ENCODE measurements at regions not wholly inside any gene's neighbourhood (a gene's known extent, or its start where the extent isn't known, plus 50 kb on each side); places are given as distances from the start of the nearest gene placed in this dataset.
"Not testable (repeated sequence)": the region's sequence is repeated elsewhere in the genome, so short reads cannot be mapped to it uniquely, and the experiment has no call there.

- no peaks in the 10 kb centered on the region for H3K27me3 ChIP-seq (ENCODE audit: insufficient read depth)
- no peak overlapping the region for H2AFZ ChIP-seq
- no peak overlapping the region for H3K4me2 ChIP-seq
- Mint-ChIP-seq H3K36me3 (ENCODE audit: low read depth) (peaks cover 67% of the 10 kb centered on the region), H3K9me3 (peaks cover 94% of the 10 kb centered on the region), H3K27ac (no peak overlapping the region), H3K27me3 (ENCODE audit: insufficient read depth, low read depth, poor library complexity) (peaks cover 27% of the 10 kb centered on the region), H3K4me1 (no peaks in the 10 kb centered on the region), H3K4me3 (no peak overlapping the region)
- H3K27ac ChIP-seq (ENCODE audit: low read depth), result no peak overlapping the region
- no peaks in the 10 kb centered on the region for H3K9me2 ChIP-seq (ENCODE audit: insufficient read depth)
- no peaks in the 10 kb centered on the region for H4K20me1 ChIP-seq (replicated peaks; ENCODE audit: insufficient read depth)
- H3F3A ChIP-seq (replicated peaks; ENCODE audit: low read depth), result no peaks in the 10 kb centered on the region
- H3K36me3 ChIP-seq (ENCODE audit: insufficient read depth), result no peaks in the 10 kb centered on the region
- no peaks in the 10 kb centered on the region for H3K4me1 ChIP-seq (ENCODE audit: insufficient read depth)
- ATAC-seq (no peak), DNase-seq (ENCODE audit: low spot score) (no peak)
- H3K4me3 ChIP-seq, result no peak overlapping the region
- no peaks in the 10 kb centered on the region for H3K79me2 ChIP-seq (replicated peaks; ENCODE audit: insufficient read depth)
- TF ChIP-seq NANOG (IDR thresholded peaks at IDR 0.05; ENCODE audit: borderline replicate concordance) (no peak), EZH2 (IDR thresholded peaks at IDR 0.05; ENCODE audit: low read depth, unreplicated experiment) (no peak)
- TF ChIP-seq, protein P1, sequence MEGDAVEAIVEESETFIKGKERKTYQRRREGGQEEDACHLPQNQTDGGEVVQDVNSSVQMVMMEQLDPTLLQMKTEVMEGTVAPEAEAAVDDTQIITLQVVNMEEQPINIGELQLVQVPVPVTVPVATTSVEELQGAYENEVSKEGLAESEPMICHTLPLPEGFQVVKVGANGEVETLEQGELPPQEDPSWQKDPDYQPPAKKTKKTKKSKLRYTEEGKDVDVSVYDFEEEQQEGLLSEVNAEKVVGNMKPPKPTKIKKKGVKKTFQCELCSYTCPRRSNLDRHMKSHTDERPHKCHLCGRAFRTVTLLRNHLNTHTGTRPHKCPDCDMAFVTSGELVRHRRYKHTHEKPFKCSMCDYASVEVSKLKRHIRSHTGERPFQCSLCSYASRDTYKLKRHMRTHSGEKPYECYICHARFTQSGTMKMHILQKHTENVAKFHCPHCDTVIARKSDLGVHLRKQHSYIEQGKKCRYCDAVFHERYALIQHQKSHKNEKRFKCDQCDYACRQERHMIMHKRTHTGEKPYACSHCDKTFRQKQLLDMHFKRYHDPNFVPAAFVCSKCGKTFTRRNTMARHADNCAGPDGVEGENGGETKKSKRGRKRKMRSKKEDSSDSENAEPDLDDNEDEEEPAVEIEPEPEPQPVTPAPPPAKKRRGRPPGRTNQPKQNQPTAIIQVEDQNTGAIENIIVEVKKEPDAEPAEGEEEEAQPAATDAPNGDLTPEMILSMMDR (conservative IDR thresholded peaks at IDR 0.05; ENCODE audit: low read depth in 2 of 2), result no peak
Measured at GRCh38 chr20:29756664-29757063, 1500.8 kb upstream of the DEFB115 start.

DNA sequence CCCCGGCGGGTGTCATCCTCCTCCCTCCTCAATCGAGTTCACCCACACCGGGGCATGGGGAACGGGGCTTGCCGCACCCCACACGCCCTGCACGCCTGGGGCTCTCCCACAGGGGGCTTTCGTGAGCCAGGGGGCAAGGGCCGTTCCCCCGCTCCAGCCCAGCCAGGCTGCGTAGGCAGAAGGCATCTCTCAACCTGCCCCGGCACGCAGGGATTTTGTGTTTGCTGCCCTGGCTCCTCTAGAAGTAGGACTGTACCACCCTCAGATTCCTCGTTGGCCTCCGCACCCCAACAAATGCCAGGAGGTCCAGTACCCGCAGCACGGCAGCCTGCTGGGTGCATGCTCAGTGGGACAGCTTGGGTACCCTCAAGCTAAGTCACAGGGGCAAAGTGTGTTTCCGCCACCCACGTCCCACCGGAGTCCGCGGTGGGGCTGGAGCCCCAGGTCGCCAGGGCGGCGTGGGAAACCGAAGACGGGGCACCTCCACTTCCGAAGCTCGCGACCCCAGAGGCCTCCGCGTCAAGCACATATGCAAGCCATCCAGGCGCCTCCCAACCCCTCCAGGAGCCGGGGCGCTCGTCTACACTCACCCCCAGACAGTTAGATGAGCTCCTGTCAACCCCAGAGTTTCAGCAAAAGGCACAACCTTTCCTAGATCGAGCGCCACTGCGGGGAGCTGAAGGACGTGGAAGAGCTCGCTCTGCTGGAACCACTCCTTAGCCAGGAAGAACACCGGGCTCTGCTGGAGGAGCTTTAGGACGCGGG lies 1495.7 kb upstream of the DEFB115 start:
- not testable (repeated sequence) for H3K4me1 ChIP-seq (ENCODE audit: insufficient read depth); H3K4me3 Mint-ChIP-seq; H4K20me1 ChIP-seq (replicated peaks; ENCODE audit: insufficient read depth); H3K4me2 ChIP-seq; H3K79me2 ChIP-seq (replicated peaks; ENCODE audit: insufficient read depth); ATAC-seq; H3K27ac ChIP-seq (ENCODE audit: low read depth); H2AFZ ChIP-seq; H3K4me1 Mint-ChIP-seq; DNase-seq (ENCODE audit: low spot score); H3K36me3 ChIP-seq (ENCODE audit: insufficient read depth); H3K27ac Mint-ChIP-seq; H3F3A ChIP-seq (replicated peaks; ENCODE audit: low read depth); H3K27me3 ChIP-seq (ENCODE audit: insufficient read depth); H3K4me3 ChIP-seq; H3K9me2 ChIP-seq (ENCODE audit: insufficient read depth)
- Mint-ChIP-seq H3K36me3 (ENCODE audit: low read depth) (peaks cover 43% of the 10 kb centered on the region), H3K9me3 (peaks cover 93% of the 10 kb centered on the region), H3K27me3 (ENCODE audit: insufficient read depth, low read depth, poor library complexity) (peaks cover 10% of the 10 kb centered on the region)

GRCh38 chr20:29762620-29763019 lies 1494.8 kb upstream of the DEFB115 start:
- Histone ChIP-seq H3K9me2 (ENCODE audit: insufficient read depth) (no peaks in the 10 kb centered on the region), H2AFZ (no peak overlapping the region), H3K36me3 (ENCODE audit: insufficient read depth) (no peaks in the 10 kb centered on the region), H3K4me2 (no peak overlapping the region), H3K4me3 (no peak overlapping the region), H3K79me2 (replicated peaks; ENCODE audit: insufficient read depth) (no peaks in the 10 kb centered on the region), H4K20me1 (replicated peaks; ENCODE audit: insufficient read depth) (no peaks in the 10 kb centered on the region), H3K27me3 (ENCODE audit: insufficient read depth) (no peaks in the 10 kb centered on the region), H3K4me1 (ENCODE audit: insufficient read depth) (no peaks in the 10 kb centered on the region), H3K27ac (ENCODE audit: low read depth) (no peak overlapping the region), H3F3A (replicated peaks; ENCODE audit: low read depth) (no peaks in the 10 kb centered on the region)
- H3K36me3 Mint-ChIP-seq (ENCODE audit: low read depth), result peaks cover 35% of the 10 kb centered on the region
- H3K27me3 Mint-ChIP-seq (ENCODE audit: insufficient read depth, low read depth, poor library complexity), result peaks cover 5% of the 10 kb centered on the region
- ATAC-seq, result no peak
- no peak overlapping the region for H3K27ac Mint-ChIP-seq
- H3K4me3 Mint-ChIP-seq, result no peak overlapping the region
- H3K4me1 Mint-ChIP-seq, result no peaks in the 10 kb centered on the region
- peaks cover 93% of the 10 kb centered on the region for H3K9me3 Mint-ChIP-seq
- DNase-seq (ENCODE audit: low spot score), result no peak
- TF ChIP-seq, protein P1 (conservative IDR thresholded peaks at IDR 0.05; ENCODE audit: low read depth in 2 of 2), result no peak
- TF ChIP-seq NANOG (IDR thresholded peaks at IDR 0.05; ENCODE audit: borderline replicate concordance) (no peak), EZH2 (IDR thresholded peaks at IDR 0.05; ENCODE audit: low read depth, unreplicated experiment) (no peak), CREB1 (CRISPR knock-in tag; IDR thresholded peaks at IDR 0.05; ENCODE audit: low read depth) (no peak), ZNF331 (CRISPR knock-in tag; IDR thresholded peaks at IDR 0.05; ENCODE audit: low read depth) (no peak), JUNB (IDR thresholded peaks at IDR 0.05; ENCODE audit: unreplicated experiment) (no peak), POLR2AphosphoS5 (IDR thresholded peaks at IDR 0.05; ENCODE audit: low read depth) (no peak), ZNF114 (CRISPR knock-in tag; IDR thresholded peaks at IDR 0.05) (no peak), STAT1 (IDR thresholded peaks at IDR 0.05; ENCODE audit: unreplicated experiment) (no peak), ETS1 (IDR thresholded peaks at IDR 0.05) (no peak)

All from GM23338 (cell line).